Neural progenitor cell (in vitro differentiated cells): ENCODE measurements at regions not wholly inside any gene's neighbourhood (a gene's known extent, or its start where the extent isn't known, plus 50 kb on each side); places are given as distances from the start of the nearest gene placed in this dataset.

Experiments
- EZH2 ChIP-seq: fragments of 200-600 bp; sonication (generic); IDR thresholded peaks from 2 replicates; pipeline ENCODE4 v1.6.1; 2017; ENCODE audit warnings: antibody characterized with exemption, mild to moderate bottlenecking, moderate library complexity
- TF ChIP-seq, protein P1 (sequence below): fragments of 200-600 bp; sonication (generic); IDR thresholded peaks from 2 replicates; pipeline ENCODE4 v1.5.1; 2017; ENCODE audit warnings: antibody characterized with exemption, mild to moderate bottlenecking

- TF ChIP-seq, protein P1, sequence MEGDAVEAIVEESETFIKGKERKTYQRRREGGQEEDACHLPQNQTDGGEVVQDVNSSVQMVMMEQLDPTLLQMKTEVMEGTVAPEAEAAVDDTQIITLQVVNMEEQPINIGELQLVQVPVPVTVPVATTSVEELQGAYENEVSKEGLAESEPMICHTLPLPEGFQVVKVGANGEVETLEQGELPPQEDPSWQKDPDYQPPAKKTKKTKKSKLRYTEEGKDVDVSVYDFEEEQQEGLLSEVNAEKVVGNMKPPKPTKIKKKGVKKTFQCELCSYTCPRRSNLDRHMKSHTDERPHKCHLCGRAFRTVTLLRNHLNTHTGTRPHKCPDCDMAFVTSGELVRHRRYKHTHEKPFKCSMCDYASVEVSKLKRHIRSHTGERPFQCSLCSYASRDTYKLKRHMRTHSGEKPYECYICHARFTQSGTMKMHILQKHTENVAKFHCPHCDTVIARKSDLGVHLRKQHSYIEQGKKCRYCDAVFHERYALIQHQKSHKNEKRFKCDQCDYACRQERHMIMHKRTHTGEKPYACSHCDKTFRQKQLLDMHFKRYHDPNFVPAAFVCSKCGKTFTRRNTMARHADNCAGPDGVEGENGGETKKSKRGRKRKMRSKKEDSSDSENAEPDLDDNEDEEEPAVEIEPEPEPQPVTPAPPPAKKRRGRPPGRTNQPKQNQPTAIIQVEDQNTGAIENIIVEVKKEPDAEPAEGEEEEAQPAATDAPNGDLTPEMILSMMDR = no peak
- no peak for TF ChIP-seq EZH2
Measured at GRCh38 chr15:79154483-79155135, 64.0 kb upstream of the RASGRF1 start.
